Activated CD8-positive, alpha-beta memory T cell treated with anti-CD3 and anti-CD28 coated beads for 24 hours (primary cell): ENCODE measurements at regions not wholly inside any gene's neighbourhood (a gene's known extent, or its start where the extent isn't known, plus 50 kb on each side); places are given as distances from the start of the nearest gene placed in this dataset.

Source experiments
- DNase-seq: peaks from one replicate; pipeline ENCODE4 v3.0.0-alpha.2; 2020

DNA sequence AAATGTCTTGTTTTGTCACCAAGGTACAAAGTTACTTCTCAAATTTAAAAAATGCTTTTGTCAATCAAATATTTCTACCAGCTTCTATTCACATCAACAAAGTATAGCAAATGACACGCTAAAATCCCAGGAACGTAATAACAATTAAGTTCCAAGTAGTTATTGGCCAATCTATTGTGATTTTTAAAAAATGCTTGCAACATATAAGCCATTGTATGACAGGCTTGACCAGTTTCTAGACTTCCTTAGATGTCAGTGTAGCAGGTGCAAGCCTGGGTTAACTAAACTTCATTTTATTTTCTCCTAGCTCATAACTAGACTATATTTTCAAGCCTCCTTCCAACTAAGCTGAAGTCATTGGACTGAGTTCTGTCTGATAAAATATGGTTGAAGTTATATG is 494.5 kb upstream of the PKN2 start:
- DNase-seq, result no peak

DNA sequence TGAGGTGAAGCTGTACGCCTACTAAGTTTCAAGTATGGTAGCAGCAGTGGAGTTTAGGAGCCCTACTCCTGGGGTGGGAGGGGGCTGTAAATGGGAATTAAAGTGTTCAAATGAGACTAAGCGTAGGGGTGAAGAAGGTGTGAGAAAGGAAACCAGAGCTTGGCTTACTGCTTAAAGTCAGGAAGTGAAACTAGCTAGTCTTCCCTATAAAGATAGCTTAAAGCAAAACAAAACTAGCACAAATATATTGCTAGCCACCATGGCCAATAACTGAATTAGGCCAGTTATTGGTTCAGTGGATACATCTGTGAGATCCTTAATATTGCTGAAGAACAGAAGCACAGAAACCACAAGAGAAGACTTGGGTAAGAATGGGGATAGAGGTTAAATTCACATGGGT is 492.2 kb upstream of the PKN2 start:
- DNase-seq, result no peak

DNA sequence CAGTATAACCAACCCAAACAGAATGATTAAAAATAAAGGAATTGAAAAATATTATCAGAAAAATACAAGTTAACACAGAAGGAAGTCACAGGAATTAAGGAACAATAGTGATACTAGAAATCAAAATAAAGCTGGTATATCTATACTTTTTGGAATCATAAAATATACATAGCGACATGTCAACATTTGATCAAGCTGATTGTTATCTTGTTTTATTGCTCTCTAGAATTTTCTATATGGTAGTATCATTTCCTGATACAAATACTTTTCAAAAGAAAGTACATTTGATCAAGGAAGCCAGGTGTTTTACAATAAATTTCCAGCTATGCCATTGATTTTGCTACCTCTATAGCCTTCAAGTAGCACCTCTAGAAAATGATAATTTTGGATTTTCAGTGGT is 489.5 kb upstream of the PKN2 start:
- DNase-seq, result no peak

GRCh38 chr1:88200545-88200944 is 483.5 kb upstream of the PKN2 start:
- no peak for DNase-seq

DNA sequence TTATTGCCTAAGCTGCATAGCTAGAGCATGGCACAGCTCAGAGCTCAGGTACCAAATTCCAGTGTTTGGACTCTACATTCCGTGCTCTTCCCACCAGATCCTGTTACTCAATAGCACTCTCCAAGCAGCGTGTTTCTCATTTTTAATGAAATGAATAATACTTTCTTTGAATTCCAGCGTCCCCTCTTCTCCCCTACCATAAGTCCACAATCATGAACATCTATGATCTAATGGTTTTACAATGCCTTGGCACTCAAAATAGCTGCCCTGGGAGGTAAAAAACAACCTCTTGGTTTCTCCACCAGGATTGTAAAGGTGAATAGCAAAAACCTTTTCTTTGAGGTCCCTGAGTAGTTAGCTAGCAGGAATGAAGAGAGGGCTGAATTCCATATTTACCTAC is 480.0 kb upstream of the PKN2 start:
- no peak for DNase-seq

GRCh38 chr1:88204612-88205167 is 479.4 kb upstream of the PKN2 start:
- no peak for DNase-seq

- no peak for DNase-seq
These were observed 475.7 kb upstream of the PKN2 start for GRCh38 chr1:88208389-88208788.

DNA sequence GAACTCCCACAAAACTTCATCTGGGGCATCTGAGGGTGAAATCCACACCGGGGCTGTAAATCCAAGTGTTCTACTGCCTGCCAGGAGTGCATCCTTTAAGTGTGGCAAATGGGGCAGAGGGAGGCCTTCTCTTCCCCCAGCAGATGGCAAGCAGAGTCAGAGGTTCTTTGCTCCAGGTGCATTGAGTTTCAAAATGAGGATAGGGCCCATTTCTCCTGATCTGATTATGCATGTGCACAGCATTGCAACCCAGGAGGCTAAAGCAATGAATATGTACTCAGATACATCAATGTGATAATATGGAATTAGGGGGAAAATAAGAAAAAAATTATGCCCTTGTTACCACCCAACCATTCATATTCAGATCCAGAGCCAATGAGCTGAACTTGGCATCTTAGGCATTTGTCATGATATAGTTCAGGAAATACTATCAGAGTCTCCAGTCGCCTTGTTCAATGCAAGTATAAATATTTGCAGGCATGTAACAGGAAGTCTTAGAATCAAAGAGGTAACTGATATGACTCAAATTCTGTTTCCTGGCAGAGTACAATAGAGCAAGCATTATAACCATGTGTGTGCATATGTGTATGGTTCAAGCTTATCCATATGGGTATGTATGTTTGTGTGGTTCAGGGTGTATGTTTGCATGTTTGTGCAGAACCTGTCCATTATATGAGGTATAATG is 473.8 kb upstream of the PKN2 start:
- no peak for DNase-seq

GRCh38 chr1:88216441-88216840 is 467.6 kb upstream of the PKN2 start:
- DNase-seq, result no peak

GRCh38 chr1:88217386-88217785 is 466.7 kb upstream of the PKN2 start:
- no peak for DNase-seq

DNA sequence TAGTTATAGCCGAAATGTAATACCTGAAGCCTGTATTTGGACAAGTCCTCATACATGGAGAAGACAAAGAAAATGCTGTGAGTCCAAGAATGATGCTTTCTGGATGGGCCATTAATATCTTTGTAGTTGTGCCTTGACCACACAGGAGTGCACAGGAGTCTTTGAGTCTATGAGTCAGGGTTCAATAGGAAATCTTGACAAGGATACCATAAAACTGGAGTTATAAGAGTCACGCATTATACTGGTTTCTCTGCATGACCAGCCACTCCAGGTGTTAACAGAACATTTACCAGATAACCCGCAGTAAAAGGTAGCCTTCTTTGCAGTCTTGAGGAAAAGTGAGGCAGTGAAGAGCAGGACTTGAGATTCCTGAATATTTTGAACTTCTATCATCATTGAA is 464.6 kb upstream of the PKN2 start:
- DNase-seq, result no peak

DNA sequence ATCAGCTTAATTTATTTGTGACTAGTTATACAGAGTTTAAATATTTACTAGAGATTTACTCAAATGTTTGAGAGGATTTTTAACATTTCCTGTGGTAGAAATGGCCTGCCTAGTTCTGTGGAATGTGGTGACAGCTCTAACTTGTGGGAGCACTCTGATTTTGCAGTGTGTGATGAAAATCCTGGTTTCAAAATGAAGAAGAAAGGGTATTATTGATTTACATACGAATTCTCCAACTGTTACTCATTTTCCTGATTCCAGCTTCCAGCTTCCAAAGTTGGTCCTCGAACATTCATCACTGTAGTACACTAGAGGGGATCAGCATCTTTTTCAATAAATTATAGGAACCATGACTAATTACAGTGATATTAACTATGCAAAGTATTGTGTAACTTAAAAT is 462.7 kb upstream of the PKN2 start:
- DNase-seq, result no peak

DNA sequence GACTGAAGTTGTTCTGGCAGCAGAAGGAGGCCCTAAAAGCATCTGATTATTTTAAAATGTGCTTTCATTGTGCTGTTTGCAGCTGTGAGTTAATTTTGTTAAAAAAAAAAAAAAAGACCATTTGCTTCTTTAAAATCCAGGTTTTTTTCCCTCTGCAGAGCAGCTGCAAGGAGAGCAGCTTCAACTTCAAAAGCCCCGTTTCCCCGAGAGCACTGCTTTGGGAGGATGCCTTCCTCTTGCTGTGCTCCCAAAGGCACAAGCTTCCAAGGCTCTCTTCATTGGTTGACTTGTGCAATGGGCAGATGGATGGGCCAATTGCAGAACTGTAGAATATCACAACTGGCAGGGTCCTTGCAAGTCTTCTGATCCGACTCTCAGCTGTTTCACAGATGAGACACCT is 459.2 kb upstream of the PKN2 start:
- DNase-seq, result no peak

- no peak for DNase-seq
These were observed 456.0 kb upstream of the PKN2 start for GRCh38 chr1:88228114-88228513.

DNA sequence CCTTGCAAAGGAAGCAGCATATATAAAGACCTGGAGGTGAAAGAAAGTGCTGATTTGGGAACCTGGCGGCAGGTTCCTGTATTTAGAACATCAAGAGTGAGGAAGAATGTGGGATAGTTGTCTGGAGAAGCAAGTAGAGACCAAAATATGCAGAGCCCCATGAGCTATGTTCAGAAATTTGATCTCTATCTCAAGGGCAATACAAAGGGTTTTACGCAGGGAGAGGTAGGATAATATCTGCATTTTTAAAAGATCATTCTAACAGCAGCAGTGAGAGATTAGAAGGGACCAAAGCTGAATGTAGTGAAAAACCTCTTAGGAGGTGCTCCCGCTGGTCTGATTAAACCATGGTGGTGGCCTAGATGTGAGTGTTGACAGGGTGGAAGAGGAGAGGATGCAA is 453.9 kb upstream of the PKN2 start:
- no peak for DNase-seq

GRCh38 chr1:88237058-88237457 is 447.0 kb upstream of the PKN2 start:
- DNase-seq, result no peak

- no peak for DNase-seq
These were observed 444.9 kb upstream of the PKN2 start for GRCh38 chr1:88239205-88239604.

GRCh38 chr1:88247666-88248065 is 436.4 kb upstream of the PKN2 start:
- no peak for DNase-seq

DNA sequence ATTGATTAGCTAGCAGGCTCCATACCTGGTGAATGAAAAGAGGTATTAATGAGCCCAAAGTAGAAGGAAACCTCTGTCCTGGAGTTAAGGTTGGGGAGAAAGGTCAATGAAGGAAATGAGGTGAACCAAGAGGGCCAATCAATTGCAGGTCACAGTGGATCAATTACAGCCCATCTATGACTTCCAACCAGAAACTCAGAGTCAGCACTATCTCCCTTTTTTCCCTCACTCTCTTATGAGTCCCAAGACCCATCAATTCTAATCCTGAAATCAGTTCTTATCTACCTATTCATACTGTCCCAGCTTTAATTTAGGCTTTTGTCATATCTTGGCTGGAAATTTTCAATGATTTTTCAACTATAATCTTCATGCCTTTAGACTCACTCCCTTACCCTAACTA is 433.2 kb upstream of the PKN2 start:
- DNase-seq, result no peak

DNA sequence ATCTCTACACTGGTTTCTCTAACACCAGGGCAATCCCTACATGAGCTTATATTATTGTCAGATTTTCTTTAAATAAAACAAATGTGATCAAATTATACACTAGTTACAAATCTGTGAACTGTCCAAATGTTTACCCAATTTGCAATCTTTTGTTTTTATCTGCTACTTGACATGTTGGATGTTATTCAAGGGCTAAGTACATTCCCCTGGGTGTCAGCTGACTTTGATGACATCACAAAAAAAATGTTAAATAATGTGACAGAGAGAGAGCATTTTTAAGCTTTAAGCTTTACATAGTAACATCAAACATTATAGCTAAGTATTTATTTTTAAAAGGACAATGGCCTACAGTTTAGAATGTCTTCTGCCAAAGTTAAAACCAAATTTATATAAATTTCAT is 431.3 kb upstream of the PKN2 start:
- no peak for DNase-seq

DNA sequence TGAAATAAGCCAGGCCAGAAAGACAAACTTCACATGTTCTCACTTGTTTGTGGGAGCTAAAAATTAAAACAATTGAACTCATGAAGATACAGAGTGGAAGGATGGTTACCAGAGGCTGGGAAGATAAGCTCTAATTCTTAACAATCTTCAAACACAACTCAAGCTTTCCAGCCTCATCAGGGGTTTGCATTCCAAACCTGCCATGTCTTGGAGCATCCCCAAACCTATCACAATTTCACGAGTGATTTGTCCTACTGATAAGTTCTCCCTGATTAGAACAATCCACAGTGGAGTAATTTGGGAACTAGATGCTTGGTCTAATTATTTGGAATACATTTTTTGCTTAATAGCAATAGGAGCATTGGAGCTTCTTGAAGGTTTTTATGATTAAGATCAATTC is 418.5 kb upstream of the PKN2 start:
- DNase-seq, result no peak

DNA sequence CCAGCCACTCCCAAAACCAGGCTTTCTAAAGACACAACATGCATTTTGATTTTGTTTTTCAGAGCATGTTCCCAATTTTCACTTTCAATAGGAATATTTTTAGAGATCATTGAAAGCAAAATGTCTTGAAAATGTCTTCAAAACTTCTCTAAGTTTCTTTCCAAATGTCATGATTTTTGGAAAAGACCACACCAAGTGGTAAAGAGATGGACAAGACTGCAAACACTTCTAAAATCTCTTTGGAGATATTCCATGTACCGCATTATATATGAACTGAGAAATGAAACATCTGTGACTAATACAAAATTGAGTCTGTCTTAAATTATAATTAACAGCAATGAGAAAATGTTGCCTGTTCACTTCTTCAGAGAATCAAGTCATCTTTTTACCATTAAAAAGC is 418.0 kb upstream of the PKN2 start:
- no peak for DNase-seq

DNA sequence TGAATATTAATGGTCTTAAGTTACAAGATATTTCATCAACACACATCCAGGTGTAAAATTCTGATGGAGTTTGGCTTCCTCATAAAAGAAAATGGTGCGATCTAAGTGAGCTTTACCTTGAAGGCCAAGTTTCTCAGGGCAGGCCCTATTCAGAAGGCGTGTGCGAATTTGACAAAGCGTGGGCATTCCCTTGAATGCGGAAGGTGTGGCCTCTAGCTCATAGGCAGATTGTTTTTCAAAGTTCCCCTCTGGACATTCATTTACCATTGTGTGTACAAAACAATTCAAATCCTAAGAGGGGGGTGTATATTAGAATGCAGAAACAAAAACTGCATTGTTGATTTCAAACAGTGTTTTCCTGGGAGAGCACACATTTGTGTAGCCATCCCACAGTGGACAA is 411.9 kb upstream of the PKN2 start:
- no peak for DNase-seq

DNA sequence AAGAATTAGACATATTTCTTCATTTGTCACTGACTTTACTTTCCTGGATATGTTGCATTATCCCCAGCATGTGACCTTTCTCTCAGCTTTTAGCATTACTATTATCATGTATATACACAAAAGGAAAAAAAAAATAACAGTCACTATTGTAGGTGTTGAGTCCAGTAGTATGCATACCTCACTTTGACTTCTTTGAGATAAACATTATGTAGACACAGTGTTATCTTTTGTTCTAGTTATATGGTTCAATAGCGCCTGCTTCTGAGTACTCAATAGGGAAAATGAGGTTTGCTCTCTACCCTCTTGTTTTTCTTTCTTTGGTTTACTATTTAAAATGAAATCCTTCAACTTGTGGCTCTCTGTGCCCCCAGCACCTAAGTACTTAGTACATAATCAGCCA is 409.6 kb upstream of the PKN2 start:
- DNase-seq, result no peak

- no peak for DNase-seq
These were observed 408.7 kb upstream of the PKN2 start for GRCh38 chr1:88275259-88275862.
